ENCODE measurements at regions not wholly inside any gene's neighbourhood (a gene's known extent, or its start where the extent isn't known, plus 50 kb on each side); places are given as distances from the start of the nearest gene placed in this dataset.

DNA sequence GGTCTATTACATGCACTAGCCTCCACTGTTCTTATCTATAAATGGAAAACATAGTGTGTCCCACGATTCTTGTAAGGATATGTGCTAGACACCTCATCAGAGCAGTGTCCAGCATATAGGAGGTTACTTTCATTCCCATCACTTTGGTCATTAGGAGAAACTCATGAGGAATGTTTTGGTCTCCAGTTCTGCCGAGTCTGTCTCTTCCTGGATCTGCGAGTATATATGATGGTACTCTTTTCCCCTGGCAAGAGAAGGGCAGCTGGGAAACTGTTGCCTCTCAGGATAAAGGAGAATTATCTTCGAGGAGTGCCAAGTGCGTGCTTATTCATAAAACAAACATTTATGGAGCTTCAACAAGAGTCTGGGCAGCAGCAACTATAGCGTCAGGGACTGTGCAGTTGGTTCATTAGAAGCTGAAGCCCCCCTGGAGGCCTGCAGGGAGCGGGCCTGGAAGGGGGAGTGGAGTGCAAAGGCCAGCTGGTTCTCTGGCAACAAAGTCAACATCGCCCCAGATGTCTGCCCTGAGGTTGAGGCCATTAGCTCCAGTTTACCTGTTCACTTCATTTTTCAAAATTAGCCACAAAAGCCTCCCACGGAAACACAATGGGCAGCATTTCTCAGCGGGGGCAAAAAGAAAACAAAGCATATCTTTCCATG lies 811.9 kb downstream of the MAFB start:
- DNase-seq (ENCODE audit: low read depth in 3 of 3): no peak

DNA sequence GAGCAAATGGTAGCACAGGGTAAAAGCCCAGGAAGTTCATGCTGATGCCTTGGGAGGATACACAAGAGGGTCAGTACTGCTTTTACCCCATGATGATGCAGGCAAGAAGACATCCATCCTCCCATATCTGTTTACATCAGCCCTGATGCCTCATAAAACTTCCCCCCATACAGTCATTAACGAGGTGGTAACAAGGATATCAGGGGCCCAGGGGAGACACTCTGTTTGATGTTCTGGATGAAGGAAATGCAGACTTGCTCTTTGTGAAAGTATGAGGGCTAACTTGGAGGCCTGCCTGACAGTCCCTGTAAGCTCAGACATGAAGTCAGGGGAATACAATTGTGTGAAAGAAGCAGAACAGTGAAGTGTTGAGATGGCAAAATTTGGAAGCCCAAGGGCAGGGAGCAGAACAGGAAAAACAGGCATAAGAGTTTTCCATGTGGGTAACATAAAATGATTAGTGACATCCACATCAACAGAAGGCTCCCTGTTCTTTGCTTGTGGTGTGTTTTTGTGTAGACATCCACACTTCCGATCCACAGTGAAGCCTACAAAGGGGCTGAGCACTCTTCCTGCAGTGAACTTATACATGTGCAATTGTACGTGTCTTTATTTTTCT lies 813.4 kb downstream of the MAFB start:
- no peak for DNase-seq (ENCODE audit: low read depth in 3 of 3)

DNA sequence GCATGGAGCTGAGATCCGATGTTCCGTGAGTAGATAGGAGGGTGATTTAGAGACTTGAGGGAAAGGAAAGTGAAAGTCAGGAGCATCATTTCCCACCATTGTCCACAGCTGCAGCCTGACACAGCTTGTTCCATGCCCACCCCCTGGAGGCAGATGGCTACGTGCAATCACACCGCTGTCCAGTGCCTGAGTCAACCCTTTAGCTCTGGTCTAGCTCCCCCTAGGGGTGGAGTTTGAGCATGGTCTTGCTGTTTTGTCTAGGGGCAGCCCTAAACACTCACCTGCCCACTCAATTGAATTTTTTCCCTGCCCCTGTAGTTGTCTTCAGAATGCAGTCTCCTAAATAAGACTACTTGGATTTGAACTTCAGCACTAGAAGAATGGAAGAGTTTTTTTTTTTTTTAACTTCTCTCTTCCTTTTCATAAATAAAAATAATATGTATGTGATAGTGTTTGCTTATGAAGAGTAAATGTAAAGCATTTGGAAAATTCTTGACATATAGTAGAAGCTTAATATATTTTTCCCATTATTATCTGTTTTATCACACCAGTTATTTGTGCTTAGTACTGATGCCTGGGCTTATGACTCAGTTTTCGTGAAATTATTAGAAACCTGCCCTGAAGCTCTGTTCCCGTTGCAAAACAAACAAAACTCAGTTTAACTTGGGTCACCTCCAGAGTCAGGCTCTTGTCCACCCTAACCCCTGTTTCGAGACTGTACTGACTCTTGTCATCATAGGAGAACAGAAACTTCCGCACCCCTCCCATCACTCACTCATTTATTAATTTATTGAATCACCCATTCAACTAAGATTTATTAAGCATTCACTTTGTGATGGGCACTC lies 814.8 kb downstream of the MAFB start:
- DNase-seq (ENCODE audit: low read depth in 3 of 3): peak; percentile 2 to 29 (median 12)

DNA sequence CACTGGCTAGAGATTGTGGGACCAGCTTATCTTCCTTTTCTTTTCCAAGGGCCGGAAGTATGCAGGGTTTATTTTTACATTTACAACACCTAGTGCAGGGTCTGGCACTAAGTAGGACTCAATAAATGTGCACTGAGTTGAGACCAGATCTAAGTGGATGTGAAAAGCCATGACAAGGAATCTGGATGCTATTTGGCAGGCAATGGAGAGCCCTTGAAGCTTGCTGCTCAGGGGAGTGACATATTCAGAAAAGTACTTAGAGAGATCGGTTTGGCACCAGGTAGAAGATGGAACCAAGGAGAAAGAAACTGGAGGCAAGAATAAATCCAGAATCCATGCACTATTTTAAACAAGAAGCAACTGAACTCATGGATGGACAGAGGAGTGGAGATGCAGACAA lies 815.8 kb downstream of the MAFB start:
- DNase-seq (ENCODE audit: low read depth in 3 of 3): no peak

DNA sequence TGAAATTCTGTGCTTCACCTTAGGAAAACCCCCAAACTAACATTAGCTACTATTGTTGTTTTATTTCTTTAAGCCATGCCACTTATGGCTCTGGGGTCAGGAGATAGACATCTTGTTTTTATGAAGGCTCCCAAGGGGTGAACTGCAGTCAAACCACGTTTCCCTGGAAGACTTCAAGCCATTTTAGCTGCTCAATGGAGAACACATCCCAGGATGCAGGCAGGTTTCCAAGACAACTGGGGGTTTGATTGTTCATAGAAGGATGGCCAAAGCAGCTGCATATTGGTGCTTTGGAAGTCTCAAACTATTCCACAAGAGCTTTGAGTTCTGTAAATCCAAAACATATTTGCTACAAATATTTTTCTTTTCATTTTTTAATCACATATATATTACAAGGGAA lies 818.0 kb downstream of the MAFB start:
- no peak for DNase-seq (ENCODE audit: low read depth in 3 of 3)

DNA sequence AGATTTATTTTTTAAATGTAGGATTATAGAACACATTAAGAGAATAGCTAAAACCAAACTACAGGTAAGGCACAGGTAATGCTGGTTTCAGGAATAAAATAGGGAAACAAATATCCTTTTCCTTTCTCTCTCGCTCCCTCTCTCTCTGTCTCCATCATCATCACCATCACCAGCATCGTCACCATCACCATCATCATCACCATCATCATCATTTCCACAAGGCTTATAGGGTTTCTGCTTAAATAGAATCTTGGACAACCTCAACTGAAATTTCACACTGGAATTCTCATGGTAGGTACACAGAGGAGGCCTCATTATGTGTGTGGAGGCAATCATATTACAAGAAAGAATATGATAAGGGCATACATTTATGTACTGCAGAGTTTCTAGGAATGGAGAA lies 823.6 kb downstream of the MAFB start:
- DNase-seq (ENCODE audit: low read depth in 3 of 3): no peak

DNA sequence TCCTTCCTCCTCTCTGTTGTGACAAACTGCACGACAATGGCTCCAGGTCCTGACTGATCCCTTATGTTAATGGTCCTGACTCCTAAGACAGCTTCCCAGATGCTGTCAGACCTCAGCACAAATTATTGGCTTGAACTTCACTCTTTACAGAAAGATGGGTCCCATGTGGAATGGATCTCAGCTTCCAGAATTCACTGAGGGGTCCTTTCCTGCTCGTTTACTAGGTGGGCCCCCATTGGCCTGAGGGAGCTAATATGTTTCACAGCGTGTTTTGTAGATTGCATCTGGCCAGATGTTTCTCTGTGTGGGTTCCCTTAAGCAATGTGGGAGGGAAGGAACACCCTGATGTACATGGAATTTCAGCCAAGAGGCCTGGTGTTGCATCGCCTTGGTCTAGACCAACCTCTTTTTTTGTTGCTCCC lies 826.6 kb downstream of the MAFB start:
- DNase-seq (ENCODE audit: low read depth in 3 of 3): no peak

DNA sequence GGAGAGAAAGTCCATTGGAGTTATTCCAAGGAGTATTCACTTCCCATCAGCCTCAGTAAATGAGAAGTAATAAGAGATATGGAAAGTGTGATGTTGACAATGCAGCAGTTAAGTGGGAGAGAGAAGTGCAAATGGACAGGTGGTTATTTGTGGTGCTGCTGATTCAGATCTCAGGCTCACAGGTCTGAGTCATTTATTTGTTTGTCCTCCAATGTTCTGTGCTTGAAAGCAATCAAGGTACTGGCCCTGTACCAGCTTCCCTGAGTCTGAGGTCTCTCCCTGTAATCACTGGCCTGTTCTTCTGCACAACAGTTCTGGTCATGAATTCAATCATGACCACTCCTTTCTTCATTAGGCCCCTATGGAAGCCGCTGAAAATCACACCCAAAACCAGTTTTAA lies 827.7 kb downstream of the MAFB start:
- DNase-seq (ENCODE audit: low read depth in 3 of 3): no peak

DNA sequence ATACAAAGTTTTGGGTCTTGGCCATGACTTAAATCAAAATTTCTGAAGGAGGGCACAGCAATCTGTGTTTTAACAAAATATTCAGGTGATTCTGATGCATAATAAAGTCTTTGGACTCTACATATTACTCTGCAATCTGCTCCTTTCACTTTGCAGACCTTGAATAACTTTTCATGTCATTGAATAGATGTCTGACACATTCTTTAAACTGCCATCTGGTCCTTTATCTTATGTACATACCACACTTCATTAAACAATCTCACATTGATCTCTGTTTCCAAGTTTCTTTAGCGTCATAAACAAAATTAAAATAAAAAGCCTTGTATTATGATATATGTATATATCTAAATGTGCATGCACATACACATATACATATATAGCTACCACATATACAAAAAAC lies 831.2 kb downstream of the MAFB start:
- DNase-seq (ENCODE audit: low read depth in 3 of 3): no peak

DNA sequence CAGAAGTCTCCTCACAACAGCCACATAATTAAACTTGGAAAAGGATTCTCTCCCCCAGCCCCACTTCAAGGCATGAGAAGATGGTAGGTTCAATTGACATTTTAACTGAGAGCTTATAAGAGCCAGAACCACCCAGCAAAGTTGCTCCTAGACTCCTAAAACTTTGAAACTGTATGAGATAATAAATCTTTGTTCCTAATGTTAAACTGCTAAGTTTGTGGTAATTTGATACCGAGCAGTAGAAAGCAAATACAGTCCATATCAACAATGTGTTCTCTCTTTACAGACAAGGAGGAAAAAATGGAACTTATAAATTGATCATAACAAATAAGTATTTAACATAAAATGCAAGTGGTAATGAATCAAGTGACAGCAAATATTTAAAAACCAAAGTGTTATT lies 831.8 kb downstream of the MAFB start:
- no peak for DNase-seq (ENCODE audit: low read depth in 3 of 3)

DNA sequence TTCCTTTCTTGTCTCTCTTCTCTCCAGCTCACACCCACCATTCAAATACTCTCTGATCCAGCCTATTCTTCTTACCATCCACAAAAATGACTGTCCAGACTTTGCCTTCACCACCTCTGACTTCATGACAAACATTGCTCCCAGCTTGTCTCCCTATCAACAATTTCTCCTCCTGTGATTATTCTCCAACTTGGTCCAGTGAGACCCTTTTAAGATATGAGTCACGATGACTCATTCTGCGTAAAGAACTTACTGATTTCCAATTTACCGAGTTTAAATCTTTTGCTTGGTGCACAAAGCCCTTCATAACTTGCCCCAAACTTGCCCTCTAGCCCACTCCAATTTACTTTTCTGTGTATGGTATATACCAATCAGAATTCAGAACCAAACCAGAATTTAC lies 833.2 kb downstream of the MAFB start:
- no peak for DNase-seq (ENCODE audit: low read depth in 3 of 3)

DNA sequence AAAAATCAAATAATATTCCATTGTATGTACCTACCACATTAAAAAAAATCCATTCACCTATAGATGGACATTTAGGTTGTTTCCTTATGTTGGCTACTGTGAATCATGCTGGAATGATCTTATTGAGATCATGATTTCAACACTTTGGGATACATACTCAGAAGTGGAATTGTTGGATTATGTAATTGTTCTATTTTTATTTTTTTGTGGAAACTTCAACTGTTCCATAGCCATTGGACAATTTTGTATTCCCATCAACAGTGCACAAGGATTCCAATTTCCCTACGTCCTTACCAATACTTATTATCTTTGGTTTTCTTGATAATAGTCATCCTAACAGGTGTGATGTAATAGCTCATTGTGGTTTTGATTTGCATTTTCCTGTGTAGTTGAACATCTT lies 834.0 kb downstream of the MAFB start:
- no peak for DNase-seq (ENCODE audit: low read depth in 3 of 3)

DNA sequence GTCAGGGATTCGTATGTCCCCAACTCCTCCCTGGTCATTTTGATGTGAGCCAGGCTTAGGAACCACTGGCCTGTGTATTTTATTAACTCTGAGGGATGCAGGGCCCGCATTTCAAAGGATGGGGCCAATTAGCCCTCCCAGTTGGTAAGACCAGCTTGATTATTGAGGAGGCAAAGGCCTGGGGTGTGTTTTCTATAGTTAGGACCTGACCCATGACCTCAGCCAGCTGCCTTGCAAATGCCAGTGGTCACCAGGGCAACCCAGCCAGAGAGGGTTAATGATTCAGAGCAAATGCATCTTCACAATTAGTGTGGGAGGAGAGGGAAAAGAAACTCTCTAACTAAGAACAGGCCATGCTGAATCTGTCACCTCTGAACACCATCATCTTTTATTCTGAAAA lies 835.4 kb downstream of the MAFB start:
- no peak for DNase-seq (ENCODE audit: low read depth in 3 of 3)

DNA sequence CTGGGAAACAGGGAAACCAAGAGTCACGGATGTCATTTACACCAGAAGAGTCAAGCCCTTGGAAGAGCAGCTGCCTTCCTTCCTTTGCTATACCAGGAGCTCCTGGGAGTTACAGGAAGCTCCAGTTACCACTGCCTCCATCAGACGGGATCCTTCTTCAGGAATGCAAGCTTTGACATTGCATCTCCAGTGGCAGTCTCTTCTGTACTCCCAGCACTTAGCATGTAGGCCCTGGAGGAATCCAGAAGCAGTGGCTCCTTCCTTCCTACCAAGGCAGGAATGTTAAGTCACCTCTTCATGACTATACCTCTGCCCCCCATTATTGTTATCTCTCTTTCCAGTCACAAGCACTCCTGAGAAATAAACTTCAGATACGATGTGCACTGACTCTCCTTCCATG lies 836.0 kb downstream of the MAFB start:
- DNase-seq (ENCODE audit: low read depth in 3 of 3): no peak

DNA sequence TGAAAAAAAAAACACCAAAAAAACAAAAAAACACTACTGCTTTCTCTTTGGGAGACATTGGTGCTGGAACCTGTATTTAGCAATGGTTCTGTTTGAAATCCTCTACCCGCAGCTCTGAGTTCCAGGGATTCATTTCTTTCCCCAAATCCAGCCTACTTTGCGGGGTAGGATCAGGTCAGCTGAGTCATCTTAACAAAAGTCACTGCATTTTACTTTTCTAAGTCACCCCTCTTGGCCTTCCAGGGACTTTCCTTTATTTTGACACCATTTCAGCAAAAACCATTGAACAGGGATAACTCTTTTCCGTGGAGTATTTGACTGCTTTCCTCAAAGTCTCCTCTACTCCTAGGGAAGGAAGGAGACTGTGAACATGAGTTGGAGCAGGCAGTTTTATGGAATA lies 837.6 kb downstream of the MAFB start:
- no peak for DNase-seq (ENCODE audit: low read depth in 3 of 3)

DNA sequence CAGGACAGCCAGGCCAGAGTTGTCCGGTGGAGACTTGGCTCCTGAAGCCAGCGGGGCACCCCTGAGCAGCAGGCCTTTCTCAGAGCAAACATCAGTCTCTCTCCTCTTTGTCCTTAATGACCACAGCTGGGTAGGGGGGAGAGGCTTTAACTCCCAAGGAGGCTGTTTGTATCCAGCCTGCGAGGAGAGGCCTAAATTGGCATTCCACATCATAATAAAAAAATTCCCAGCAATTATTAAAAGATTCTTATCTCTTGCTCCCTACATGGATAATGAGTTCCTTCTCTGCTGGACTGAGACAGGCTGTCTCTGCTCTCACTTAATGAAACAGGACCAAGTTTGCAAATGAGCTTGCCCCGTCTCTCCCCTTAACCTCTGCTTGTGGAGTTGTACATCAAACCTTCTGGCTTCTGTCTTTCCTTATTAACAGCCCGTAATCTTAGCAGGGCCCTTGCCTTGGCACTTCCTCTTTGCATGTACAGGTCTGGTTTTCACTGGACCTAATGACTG lies 838.2 kb downstream of the MAFB start:
- no peak for DNase-seq (ENCODE audit: low read depth in 3 of 3)

DNA sequence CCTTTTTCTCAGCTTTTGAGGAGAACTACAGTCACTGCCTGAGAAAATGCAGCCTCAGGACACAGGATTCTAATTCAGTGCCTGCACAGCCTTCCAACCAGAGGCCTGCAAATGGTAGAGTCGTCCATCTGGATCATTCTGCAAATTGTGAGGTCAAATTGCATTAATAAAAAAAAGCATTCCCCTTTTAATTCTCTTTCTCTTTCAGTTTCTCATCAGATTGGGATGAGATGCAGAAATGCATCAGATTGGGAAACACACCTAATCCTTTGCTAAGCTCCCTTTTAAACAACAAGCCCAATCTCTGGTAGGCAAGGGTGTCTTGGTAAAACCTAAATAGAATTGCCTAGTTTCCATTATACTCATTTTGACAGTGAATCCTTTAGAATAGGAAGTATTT lies 838.8 kb downstream of the MAFB start:
- DNase-seq (ENCODE audit: low read depth in 3 of 3): no peak

DNA sequence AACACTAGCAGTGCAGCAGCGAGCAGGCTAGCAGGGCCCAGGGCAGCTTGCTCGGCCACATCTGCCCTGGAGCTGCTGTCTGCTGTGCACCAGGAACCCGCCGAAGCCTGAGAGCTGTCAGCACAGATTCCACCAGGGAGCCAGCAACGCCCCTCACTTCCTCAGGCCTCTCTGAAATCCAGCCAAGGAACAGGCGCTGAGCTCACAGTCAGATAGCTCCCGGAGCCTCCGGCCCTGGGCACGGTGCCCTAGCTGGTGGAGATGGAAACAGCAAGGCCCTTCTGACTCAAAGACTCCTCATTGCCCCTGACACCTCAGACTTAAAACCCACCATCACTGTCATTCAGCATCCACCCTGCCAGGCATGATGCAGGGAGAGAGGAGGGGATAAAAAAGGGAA lies 839.4 kb downstream of the MAFB start:
- no peak for DNase-seq (ENCODE audit: low read depth in 3 of 3)

DNA sequence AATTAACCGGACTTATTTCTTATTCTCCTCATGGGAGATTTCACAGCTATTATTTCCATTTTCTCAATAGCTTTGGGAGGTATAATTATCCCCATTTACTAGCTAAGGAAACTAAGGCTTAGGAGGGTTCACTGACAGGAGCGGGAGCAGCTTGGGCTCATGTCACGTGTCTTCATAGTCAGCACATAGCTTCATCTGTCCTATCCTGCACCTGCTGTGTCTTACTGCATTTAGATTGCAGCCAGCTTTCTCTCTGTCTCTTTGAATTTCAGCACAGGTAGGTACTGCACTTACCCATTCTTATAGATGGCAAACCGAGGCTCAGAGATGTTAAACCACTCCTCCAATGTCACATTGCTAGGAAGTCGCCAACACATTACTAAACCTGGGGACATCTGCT lies 839.9 kb downstream of the MAFB start:
- DNase-seq (ENCODE audit: low read depth in 3 of 3): no peak

DNA sequence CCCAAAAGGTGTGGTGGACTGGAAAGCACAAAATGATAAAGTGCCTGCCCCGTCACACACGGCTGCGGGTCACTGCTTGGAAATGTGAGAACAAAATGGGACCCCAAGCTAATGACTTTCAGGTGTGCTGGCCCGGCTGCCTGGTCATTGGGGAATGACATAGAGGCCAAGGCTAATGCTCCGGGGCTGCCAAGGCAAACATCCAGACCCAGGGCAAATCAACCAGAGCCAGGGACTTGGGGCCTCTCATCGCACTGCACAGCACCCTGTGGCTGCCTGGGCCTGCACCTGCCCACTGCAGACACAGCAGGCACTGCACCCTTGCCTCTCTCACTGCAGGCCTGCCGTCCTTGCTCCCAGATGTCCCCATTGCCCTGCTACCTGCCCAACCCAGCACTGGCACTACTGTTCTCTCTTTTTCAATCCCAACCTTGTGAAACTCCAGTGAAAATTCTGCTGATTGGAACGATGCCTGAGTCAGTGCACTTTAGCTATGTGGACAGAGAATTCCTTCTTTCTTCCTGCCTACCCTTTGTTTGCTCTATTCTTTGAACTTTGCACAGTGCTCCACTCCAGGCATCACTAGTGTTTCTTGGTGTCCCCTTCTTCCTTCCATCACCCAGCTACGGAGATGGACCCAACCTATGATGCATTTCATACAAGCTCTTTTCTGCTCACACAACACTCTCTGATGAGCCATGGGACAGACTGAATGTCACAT lies 849.5 kb downstream of the MAFB start:
- DNase-seq (ENCODE audit: low read depth in 3 of 3): no peak

DNA sequence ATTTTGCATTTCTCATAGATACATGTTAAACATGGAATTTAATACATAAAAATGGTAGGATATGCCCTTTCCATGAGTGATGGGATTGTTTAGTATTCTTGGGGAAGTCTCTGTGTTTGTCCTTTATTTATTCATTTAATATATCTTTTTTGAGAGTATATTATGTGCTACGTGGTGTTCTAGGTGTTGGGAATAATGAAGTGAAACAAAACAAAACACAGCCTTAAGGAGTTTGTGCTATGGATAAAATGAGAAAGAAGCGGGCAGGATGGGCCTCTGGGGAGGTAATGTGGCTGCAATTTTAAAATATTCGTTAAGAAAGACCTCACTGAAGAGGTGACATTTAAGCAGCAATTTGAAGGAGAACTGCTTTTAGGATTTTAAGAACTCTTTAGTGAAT lies 851.5 kb downstream of the MAFB start:
- no peak for DNase-seq (ENCODE audit: low read depth in 3 of 3)

DNA sequence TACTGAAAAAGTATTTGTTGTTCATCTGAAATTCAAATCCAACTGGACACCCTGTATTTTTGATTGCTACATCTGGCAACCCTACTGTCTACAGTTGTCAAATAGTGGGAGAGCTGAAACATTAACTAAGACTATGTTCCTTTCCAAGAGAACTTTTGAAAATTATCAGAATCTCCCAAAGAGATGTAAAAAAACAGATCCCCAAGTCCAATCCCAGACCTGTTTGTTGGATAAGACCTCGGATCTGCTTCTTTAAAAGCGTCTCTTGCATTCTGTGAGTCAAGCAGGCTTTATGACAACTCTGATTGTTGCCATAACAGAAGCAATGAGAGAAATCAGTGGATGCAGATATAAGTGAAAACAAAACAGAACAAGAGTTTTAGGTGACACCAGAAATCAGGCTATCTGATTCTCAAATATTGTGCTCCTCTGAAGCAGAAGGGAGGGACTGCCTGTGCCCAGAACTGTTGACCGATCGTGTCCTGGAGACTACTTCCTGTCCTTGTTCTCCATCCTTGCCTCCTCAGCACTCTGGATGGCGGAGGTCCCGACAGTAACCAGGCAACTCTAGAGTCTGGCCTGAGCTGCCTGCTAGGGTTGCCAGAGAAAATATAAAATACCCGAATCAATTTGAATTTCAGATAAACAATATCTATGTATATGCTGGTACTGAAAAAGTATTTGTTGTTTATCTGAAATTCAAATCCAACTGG lies 853.8 kb downstream of the MAFB start:
- no peak for DNase-seq (ENCODE audit: low read depth in 3 of 3)
